Germinal center (tissue), 1 donor: ENCODE measurements at regions not wholly inside any gene's neighbourhood (a gene's known extent, or its start where the extent isn't known, plus 50 kb on each side); places are given as distances from the start of the nearest gene placed in this dataset.

Source experiments
- DNase-seq: peaks from one replicate; pipeline ENCODE4 v3.0.0; 2012; ENCODE audit warnings: mixed read lengths, low spot score

DNA sequence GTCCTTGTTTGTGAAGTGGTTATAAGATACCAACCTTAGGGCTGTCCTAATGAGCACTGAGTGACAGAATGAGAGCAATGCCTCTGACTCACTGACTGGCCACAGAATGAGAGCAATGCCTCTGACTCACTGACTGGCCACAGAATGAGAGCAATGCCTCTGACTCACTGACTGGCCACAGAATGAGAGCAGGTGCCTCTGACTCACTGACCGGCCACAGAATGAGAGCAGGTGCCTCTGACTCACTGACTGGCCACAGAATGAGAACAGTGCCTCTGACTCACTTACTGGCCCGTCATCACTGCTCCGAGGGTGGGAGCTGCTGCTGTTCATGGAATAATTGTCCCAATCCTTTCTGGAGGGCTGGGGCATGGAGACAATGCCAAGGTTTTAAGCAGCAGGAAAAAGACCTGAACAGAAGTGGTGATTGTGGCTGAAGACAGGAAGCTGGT, 265.2 kb upstream of the PPP2R2D start:
- DNase-seq = no peak

DNA sequence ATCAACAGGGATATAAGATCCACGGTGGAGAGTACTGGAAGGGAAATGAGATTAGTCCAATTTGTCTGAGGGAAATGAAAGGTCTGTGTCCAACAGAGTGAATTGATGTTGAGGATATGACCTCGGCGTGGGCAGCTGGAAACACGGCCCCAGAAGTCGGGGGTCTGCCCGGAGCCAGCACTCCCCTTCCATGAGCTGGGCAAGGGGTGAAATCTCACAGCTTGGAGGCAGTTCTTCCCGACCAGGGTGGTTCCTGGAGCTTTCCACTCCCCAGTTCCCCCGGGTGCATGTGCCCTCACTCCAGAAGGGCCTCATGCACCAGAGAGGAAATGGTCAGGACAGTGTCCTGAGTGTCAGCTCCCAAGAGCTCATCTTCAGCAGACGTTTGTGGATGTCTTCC, 264.7 kb upstream of the PPP2R2D start:
- DNase-seq = no peak

DNA sequence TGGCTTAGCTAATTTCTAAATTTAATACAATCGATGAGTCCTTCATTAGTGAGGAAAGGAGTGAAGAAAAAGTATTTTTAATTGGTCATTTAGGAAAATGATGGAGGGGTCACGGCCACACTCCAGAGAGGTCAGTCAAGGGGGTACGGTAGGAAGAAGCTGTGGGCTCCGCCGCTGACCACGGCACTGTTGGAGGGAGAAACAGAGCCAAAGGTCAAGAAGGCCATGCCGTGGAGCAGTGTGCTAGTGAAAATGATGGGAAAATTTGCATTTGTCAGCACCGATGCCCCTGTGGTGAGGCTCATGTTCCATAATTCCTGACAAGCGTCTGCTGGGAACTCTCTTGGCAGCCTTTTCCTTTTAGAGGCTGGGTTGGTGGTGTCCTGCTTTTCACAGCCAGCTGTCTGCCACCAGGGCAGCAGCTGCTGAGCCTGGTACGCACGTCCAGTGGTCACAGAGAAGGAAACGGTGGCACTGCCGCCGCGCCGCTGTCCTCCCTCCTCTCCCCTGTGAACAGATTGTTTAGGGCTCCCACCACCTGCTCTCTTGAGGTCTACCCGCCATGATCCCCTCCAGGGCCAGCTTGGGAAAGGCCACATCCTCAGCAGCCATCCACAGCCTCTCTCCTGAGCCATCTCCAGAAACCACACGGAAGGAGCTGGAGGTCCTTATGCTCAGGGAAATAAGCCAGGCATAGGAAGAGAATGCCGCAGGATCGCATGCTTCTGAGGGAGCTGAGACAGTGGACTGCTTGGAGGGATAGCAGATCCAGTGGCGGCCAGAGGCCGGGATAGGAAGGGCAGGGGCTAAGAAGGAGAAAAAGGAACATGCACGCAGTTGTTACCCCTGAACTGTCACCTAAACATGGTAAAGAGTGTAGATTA, 263.7 kb upstream of the PPP2R2D start:
- no peak for DNase-seq

DNA sequence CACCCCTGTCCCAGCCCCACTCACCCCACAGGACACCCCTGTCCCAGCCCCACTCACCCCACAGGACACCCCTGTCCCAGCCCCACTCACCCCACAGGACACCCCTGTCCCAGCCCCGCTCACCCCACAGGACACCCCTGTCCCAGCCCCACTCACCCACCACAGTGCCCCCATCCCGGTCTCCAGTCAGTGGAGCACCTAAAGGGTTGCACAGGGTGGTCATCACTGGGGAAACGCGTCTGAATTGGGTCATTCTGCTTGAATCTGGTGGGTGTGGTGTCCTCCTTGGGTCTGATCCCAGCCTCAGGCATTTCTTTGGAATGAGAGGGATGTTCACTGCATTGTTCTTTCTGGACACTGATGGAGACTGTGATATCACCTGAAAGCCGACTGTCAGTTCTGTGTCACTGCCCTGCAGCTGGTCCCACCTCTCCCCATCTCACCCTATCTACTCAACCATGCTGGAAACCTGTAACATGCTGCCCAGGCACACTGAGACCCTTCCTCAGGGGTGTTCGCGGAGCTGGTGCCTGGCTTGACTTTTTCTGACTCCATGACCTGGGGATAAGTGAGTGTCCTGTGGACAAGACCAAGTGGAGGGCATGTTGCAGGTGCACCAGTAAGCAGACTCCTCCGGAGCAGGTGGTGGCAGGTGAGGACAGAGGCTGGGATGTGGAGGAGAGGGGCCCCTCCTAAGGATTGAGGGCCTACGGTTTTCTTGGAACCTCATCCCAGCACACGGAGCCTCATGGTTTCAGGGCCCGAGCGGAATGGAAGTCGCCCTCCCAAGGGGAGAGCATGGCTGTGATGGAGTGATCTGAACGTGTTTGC, 262.5 kb upstream of the PPP2R2D start:
- no peak for DNase-seq

DNA sequence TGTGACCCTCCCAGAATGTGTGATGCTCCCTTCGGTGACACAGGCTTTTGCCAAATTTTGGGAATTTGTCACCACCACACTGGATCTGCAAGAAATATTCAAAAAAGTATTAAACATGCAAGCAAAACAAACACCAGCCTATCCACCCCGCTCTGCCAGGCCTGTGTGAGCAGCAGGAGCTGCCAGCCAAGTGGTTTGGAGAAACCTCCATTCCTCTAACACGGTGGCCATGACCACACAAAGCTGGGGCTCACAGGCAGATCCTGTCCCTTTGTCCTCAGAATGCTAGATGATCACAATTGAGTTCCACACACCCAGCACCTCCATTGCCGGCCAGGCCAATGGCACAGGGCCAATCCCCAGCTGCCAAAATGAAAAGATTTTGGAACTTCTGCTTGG, 261.9 kb upstream of the PPP2R2D start:
- no peak for DNase-seq

DNA sequence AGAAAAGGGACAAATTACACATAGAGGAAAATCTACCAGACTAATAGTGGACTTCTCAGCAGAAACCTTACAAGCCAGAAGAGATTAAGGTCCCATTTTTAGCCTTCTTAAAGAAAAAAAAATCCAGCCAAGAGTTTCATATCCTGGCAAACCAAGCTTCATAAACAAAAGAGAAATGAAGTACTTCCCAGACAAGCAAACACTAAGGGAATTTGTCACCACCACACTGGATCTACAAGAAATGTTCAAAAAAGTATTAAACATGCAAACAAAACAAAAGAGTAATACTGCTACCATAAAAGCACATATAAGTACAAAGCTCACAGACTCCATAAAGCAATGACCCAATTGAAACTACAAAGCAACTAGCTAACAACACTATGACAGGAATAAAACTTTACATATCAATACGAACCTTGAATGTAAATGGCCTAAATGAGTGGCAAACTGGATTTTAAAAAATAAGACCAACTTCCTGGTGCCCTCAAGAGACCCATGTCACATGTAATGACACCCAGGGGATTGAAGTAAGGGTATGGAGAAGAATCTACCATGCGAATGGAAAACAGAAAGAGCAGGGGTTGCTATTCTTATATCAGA, 260.7 kb upstream of the PPP2R2D start:
- DNase-seq = no peak

DNA sequence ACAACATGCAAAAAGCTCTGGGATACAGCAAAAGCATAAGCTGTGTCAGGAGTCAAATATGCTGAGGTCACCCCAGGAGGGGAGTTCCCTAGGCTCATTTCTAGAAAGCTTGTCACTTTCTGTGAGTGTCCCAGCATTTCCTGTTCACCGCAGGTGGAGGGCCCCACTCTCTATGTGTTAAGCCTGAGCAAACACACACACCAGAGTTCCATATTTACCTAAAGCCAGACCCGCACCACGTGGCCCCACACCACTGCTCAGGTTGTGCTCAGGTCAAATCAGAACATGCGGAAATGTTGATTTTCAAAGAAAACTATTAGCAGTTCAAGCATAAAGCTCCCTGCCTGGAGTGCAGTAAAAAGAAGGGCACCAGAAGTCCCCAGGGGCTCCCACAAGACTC, 259.6 kb upstream of the PPP2R2D start:
- DNase-seq = no peak

DNA sequence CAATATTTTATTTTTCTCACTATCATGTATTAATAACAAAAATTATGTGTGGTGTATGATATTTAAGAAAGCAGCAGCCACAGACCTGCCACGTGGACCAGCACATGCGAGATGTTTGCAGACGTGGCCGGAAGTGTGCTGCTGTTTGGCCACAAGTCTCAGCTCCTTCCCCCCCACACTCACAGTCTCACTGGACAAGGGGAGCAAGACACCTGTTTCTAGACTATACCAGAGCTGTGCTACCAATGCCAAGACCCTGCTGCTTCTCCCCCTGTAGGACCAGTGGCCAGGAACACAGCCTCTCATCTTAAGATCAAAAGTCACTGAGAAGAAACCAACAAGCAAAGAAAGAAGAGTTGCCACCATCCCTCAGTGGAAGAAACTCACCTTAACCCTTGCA, 258.9 kb upstream of the PPP2R2D start:
- DNase-seq = no peak

DNA sequence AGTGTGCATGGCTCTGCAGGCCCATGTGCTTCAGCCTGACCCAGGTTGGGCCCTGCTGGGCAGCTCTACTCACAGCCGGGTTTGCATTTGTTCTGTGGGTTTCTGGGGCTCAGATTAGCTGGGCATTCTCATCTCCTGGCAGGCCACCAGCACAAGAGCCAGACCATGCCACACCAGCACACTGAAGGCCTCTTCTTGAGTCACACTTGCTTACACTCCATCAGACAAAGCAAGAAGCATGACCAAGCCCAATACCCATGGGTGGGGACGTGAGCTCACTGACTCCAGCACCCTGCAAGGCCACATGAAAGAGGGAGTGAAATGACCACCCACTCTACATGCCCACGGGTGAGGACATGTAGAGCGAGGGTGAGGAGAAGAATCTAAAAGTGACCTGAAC, 257.8 kb upstream of the PPP2R2D start:
- no peak for DNase-seq

DNA sequence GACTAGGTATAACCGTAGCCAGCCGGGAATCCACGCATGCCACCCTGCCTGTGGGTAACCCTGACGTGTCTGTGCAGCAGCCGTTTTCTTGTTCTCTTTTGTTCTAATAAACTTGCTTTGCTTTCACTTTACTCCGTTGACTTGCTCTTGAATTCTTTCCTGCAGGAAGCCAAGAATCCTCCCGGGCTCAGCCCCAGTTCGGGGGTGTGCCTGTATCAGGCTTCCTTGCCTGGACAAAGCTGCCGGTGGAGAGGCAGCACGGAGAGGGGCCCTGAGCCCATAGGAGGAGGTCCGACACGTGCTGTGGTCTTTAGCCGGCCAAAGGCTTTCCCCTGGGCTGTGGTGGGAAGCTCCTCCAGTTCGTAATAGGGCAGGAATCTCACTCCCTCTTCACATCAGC, 256.5 kb upstream of the PPP2R2D start:
- no peak for DNase-seq

DNA sequence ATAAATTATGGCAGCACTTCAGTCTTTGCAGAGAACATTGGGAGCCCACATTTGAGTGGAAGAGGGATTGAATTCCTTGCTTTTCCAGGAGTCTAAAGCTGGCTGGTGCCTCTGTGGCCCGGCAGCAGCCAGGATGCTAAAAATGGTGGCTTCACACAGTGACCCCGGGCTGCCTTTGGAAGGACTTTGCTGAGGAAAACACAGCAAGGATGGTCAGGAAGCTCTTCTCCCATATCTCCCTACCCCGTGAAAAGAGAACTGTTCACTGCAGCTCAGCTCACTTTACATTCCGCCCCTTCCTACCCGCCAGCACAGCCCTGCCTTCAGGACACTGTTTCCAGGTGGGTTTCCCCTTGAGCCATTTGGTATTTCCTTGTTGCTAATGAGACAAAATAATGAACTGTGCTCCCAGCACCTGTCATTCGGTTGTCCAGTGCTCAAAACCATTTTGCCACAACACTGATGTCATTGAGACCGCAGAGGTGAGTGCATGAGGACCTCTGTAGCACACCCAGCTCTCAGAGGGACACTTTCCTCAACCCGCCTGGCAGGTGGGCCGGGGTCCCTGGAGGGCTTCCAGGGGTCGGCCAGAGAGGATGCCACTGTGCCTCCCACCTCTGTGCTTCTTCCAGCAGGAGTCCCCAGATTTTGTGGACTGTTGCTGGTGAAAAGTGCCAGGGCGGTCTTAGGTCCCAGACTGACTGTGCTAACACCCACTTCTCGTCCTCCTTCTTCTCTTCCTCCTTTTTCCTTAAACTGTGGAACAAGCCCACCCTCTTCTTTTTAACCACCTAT, 255.7 kb upstream of the PPP2R2D start:
- no peak for DNase-seq

DNA sequence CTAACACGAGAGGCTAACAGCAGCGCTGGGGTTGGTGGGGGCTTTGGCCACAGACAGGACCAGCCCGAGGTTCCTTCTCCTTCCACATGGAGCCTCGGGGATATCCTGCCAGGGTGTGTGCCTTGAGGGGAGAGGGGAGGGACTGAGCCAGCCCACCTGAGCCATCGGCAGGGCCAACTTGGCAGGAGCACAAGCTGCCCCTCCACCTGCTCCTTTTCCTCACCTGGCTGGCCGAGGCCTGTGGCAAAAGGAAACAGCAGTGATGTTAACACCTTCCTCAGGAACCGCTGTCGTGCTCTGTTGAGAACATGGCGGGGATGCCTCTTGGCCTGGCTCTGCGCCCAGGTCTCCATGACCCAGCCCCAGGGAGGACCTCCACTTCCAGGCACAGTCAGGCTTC, 255.1 kb upstream of the PPP2R2D start:
- no peak for DNase-seq

DNA sequence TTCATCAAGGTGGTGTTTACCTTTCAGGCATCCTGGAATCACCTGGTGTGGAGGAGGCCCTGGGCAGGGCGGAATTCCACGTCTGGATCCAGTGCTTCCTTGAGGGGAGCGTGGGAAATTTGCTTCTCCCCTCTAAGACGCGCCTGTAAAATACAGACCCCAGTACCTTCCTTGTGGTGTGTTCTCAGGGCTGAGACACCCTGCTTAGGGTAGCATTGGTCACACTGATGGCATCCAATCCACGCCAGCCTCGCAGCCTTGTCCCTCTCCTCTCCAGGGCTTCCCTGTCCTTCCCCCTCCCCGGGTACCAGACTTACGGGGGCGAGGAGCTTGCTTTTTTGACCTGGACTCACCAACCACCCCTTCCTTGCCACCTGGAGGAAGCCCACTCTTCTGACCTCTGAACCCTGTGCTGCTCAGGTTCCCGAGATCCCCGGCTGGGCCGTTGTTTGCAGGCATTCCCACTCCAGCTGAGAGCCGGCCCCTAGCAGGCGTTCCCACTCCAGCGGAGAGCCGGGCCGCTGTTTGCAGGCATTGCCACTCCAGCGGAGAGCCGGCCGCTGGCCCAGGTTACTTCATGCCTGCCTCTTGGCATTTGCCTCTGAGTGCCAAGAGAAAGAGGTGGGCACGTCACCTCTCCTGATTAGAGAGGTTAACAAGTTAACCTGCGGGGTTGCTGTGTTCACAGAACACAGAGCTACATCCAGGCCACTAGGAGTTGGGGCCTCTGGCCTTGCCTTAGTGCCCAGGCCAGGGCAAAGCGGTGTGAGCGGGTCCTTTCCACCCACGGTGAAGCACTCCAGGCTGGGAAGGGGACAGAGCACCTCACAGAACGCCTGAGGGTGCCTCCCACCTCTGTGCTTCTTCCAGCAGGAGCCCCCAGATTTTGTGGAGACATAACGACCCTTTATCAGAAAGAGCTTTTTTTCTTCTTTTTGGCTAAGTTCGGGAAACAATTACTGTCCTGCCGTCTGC, 254.0 kb upstream of the PPP2R2D start:
- no peak for DNase-seq

DNA sequence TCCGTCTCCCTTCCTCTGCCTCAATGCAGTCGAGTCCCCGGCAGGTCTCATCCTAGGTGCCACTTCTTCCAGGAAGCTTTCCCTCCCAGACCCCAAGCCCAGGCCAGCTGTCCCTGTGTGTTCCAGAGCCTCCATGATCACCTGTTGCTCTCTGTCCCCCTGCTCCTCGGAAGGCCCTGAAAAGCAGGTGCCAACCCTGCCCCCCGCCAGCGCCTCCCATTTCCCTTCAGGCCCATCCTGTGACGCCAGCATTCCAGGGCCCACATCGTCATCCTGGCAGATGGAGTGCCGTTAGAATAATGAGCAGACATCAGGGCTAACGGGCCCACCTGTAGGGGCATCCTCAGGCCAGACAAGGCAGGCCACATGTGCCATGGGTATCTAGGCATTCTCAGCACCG, 253.0 kb upstream of the PPP2R2D start:
- DNase-seq = no peak

DNA sequence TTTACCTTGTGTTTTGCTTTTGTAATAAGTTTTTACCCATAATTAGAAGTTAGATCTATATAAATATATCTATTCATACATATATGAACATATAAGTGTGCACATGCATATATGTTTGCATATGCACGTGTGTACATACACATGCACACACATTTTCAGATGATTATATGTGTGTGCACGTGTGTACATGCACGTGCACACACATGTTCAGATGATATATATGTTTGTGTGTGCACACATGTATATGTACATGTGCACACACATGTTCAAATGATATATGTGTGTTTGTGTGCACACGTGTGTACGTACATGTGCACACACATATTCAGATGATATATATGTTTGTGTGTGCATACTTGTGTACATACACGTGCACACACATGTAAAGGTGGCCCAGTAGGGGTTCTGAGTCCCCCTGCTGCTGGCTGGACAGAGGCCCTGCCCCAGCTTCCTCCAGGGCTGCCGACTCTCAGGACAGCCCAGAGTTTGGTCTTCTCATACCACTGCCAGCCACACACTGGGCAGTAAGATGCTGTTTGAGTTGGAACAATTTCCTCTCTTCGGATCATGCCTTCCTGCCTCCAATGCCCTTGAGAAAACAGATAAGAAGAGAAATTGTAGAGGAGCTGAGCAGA, 252.3 kb upstream of the PPP2R2D start:
- no peak for DNase-seq

DNA sequence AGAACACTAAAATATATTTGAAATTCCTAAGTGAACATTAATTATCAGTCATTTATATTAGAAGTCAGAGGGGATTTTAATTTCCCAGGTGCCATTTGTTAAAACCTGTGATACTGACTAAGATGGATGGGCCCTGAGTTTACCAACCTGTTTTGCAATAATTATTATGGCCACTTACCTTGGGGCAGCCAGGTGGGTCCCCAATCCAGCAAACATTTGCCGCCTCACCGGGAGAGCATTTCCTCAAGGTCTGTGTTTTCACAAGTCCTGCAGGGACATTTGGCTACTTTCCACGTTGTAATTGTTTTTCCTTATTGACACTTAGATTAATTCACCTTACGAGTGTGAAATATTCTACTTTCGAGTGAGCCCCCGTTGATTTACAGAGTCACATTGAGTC, 251.2 kb upstream of the PPP2R2D start:
- DNase-seq = no peak

DNA sequence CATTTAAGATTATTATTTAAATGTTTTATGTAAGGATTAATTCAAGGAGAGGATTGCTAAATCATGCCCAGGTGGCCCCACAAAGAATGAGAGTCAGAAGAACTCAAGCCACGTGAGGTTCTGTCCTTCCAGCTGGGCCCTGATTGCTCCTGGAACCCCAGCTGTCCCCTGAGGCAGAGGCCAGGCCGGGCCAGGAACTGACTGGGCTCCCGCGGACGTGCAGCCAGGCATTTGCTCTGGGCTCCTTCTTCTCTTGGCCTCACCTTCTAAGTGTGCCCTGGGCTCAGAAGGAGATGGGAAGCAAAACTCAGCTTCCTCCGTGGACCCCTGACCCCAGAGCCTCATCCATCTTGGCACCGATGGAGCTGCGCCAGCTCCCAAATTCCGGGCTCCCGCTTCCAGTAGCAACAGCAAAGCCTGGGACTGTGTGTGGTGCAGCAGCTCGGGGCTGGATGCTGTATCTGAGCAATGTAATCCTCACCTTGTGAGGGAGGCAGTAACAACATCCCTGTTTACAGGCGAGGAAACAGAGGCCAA, 250.6 kb upstream of the PPP2R2D start:
- DNase-seq = no peak

DNA sequence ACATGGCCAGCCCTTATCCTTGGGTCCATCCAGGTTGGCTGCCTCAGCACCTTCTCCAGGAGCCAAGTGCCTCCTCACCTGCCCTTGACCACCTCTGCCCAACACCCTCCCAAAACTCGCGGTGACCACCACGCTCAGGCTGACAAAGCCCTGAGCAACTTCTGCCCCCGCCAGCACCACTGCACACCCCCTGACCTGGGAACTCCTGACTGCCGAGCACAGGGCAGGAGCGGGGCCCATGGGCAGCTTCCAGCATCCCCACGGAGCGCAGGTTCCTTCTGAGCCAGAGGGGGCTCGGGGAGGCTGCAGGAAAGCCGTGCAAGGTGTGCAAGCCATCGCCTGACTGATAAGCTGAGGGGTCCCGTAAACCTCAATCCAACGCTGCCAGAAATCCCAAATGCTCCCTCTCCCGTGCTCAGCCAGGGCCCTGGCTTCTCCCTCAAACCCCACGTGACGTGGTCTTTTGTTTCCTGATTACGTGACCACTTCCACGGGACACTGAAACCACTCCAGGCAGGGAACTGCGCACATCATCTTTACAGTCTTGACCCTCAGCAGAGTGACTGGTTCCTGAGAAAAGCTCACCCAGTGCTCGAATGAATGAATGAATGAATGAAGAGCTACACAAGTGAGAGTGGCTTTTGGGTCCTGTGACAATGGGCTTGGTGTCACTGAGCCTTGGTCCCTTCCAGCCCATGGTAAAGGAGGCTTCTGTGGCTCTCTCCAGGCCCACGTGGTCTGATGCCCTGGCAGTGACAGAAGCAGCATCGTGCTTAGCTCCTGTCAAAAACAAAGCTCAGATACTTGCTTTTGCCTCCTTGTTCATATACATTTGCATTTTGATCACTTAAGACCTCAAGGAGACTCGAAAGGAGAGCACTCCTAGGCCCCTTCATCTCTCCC, 249.8 kb upstream of the PPP2R2D start:
- no peak for DNase-seq
